HFFc6 (cell line): ENCODE measurements at regions not wholly inside any gene's neighbourhood (a gene's known extent, or its start where the extent isn't known, plus 50 kb on each side); places are given as distances from the start of the nearest gene placed in this dataset.

ENCODE experiments used
- DNase-seq: peaks from one replicate; pipeline ENCODE4 v3.0.0-alpha.2; 2018
- H3K27ac Mint-ChIP-seq: 2 replicates; pipeline ENCODE4 v1.8.0; 2020; ENCODE audit warnings: mild to moderate bottlenecking, mixed read lengths
- H3K27me3 Mint-ChIP-seq: 2 replicates; pipeline ENCODE4 v1.8.0; 2021; ENCODE audit warnings: mild to moderate bottlenecking, moderate library complexity, mixed read lengths; ENCODE audit not compliant: insufficient read depth
- H3K36me3 Mint-ChIP-seq: 2 replicates; pipeline ENCODE4 v1.8.0; 2021; ENCODE audit warnings: low read depth, mixed read lengths
- H3K4me1 Mint-ChIP-seq: 2 replicates; pipeline ENCODE4 v1.8.0; 2020; ENCODE audit warnings: low read depth, mixed read lengths
- H3K4me3 Mint-ChIP-seq: 2 replicates; pipeline ENCODE4 v1.8.0; 2020; ENCODE audit warnings: mild to moderate bottlenecking, moderate library complexity, mixed read lengths
- H3K9me3 Mint-ChIP-seq: 2 replicates; pipeline ENCODE4 v1.8.0; 2020; ENCODE audit warnings: mild to moderate bottlenecking, mixed read lengths
- CTCF ChIP-seq: fragments of 200-600 bp; sonication (generic); IDR thresholded peaks from 2 replicates; pipeline ENCODE4 v1.5.0; 2021; ENCODE audit warnings: antibody characterized with exemption, mild to moderate bottlenecking

- Mint-ChIP-seq H3K27me3 (no peaks in the 10 kb centered on the region), H3K4me3 (peak overlapping the region; percentile 5; the same call in 1 of the 2 replicates), H3K4me1 (peaks cover 77% of the 10 kb centered on the region), H3K9me3 (no peaks in the 10 kb centered on the region), H3K36me3 (no peaks in the 10 kb centered on the region), H3K27ac (peak overlapping the region; percentile 82)
- no peak for TF ChIP-seq CTCF
- DNase-seq: peak; percentile 71
Observed at GRCh38 chr12:89073027-89073398, 279.3 kb downstream of the DUSP6 start.

GRCh38 chr12:89072294-89073026 is 279.8 kb downstream of the DUSP6 start:
- Mint-ChIP-seq H3K27ac (peak overlapping the region; percentile 82), H3K4me1 (peaks cover 82% of the 10 kb centered on the region)

GRCh38 chr12:89070603-89071002 is 281.7 kb downstream of the DUSP6 start:
- DNase-seq: no peak
- H3K36me3 Mint-ChIP-seq: no peaks in the 10 kb centered on the region; the same call in 1 of the 2 replicates
- no peak overlapping the region for H3K4me3 Mint-ChIP-seq
- TF ChIP-seq CTCF: no peak
- H3K4me1 Mint-ChIP-seq: peaks cover 88% of the 10 kb centered on the region
- H3K27ac Mint-ChIP-seq: no peak overlapping the region
- H3K27me3 Mint-ChIP-seq: no peaks in the 10 kb centered on the region
- H3K9me3 Mint-ChIP-seq: no peaks in the 10 kb centered on the region

More at GRCh38 chr12:89072294-89073026, 279.8 kb downstream of the DUSP6 start:
- H3K9me3 Mint-ChIP-seq: no peaks in the 10 kb centered on the region
- TF ChIP-seq CTCF: no peak
- no peaks in the 10 kb centered on the region for H3K27me3 Mint-ChIP-seq
- H3K36me3 Mint-ChIP-seq: no peaks in the 10 kb centered on the region
- H3K4me3 Mint-ChIP-seq: peak overlapping the region; percentile 5; the same call in 1 of the 2 replicates
- no peak for DNase-seq

GRCh38 chr12:89069431-89069830 is 282.9 kb downstream of the DUSP6 start:
- DNase-seq: peak; percentile 29

GRCh38 chr12:89067421-89068187 is 284.7 kb downstream of the DUSP6 start:
- Mint-ChIP-seq H3K27me3 (no peaks in the 10 kb centered on the region), H3K4me3 (peak overlapping the region; percentile 51), H3K27ac (peak overlapping the region; percentile 96), H3K36me3 (no peaks in the 10 kb centered on the region; the same call in 1 of the 2 replicates), H3K4me1 (peaks cover 91% of the 10 kb centered on the region), H3K9me3 (no peaks in the 10 kb centered on the region)
- peak; percentile 95 for DNase-seq
- TF ChIP-seq CTCF: no peak

More at GRCh38 chr12:89069431-89069830, 282.9 kb downstream of the DUSP6 start:
- no peaks in the 10 kb centered on the region for H3K27me3 Mint-ChIP-seq
- H3K4me1 Mint-ChIP-seq: peaks cover 97% of the 10 kb centered on the region
- peak overlapping the region; percentile 75 for H3K27ac Mint-ChIP-seq
- no peaks in the 10 kb centered on the region for H3K9me3 Mint-ChIP-seq
- no peaks in the 10 kb centered on the region; the same call in 1 of the 2 replicates for H3K36me3 Mint-ChIP-seq
- H3K4me3 Mint-ChIP-seq: peak overlapping the region; percentile 14; the same call in 1 of the 2 replicates
- no peak for TF ChIP-seq CTCF
